ENCODE measurements at regions not wholly inside any gene's neighbourhood (a gene's known extent, or its start where the extent isn't known, plus 50 kb on each side); places are given as distances from the start of the nearest gene placed in this dataset.

DNA sequence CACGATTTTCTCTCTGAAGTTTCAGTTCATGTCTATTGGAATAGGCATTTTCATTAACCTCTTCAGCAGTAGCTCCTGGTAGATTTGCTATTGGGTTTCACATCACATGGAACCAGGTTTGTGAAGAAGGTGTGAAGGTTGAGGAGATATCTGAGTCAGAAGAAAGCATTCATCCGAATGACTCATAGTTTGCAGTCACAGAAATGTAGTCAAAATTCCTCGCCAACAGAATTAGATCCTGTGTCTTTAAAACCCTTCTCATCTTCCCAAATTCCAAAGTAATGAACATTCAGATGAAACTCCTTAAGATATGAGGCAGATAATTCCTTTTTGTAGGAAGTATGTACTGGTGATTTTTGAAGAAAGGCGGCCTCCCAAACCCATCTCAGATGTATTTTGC lies 125.0 kb upstream of the LARGE1 start:
- DNase-seq (ENCODE audit: low read depth in 2 of 2): no peak
- no peak overlapping the region for H2AFZ ChIP-seq (ENCODE audit: low read length)
- H3K79me2 ChIP-seq (ENCODE audit: control insufficient read depth, insufficient read depth, low read length): no peaks in the 10 kb centered on the region
- H3K4me2 ChIP-seq (ENCODE audit: extremely low read depth, insufficient read depth, low read length): no peak overlapping the region
- H3K9me3 ChIP-seq (ENCODE audit: control insufficient read depth, insufficient read depth, low read depth, low read length): no peaks in the 10 kb centered on the region
- TF ChIP-seq, protein P1, sequence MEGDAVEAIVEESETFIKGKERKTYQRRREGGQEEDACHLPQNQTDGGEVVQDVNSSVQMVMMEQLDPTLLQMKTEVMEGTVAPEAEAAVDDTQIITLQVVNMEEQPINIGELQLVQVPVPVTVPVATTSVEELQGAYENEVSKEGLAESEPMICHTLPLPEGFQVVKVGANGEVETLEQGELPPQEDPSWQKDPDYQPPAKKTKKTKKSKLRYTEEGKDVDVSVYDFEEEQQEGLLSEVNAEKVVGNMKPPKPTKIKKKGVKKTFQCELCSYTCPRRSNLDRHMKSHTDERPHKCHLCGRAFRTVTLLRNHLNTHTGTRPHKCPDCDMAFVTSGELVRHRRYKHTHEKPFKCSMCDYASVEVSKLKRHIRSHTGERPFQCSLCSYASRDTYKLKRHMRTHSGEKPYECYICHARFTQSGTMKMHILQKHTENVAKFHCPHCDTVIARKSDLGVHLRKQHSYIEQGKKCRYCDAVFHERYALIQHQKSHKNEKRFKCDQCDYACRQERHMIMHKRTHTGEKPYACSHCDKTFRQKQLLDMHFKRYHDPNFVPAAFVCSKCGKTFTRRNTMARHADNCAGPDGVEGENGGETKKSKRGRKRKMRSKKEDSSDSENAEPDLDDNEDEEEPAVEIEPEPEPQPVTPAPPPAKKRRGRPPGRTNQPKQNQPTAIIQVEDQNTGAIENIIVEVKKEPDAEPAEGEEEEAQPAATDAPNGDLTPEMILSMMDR (conservative IDR thresholded peaks at IDR 0.05 in 1 of 2, IDR thresholded peaks at IDR 0.05 in 1 of 2; ENCODE audit: low read depth in 1 of 2, low read length in 2 of 2): no peak
- no peak for TF ChIP-seq EZH2 (IDR thresholded peaks at IDR 0.05; ENCODE audit: low read length, missing control alignments)
- H3K4me3 ChIP-seq (replicated peaks in 1 of 4; ENCODE audit: control extremely low read depth in 1 of 4, insufficient read depth in 1 of 4, low read depth in 3 of 4, low read length in 4 of 4): no peak overlapping the region
- H3K27ac ChIP-seq (ENCODE audit: insufficient read depth, low read length): no peak overlapping the region
- H4K20me1 ChIP-seq (ENCODE audit: control insufficient read depth, extremely low read depth, insufficient read depth, low read length): no peaks in the 10 kb centered on the region
- no peaks in the 10 kb centered on the region for H3K27me3 ChIP-seq (ENCODE audit: control insufficient read depth, insufficient read depth, low read length)
- no peaks in the 10 kb centered on the region for H3K4me1 ChIP-seq (ENCODE audit: control insufficient read depth, extremely low read depth, insufficient read depth, low read length)
- no peaks in the 10 kb centered on the region for H3K36me3 ChIP-seq (ENCODE audit: control insufficient read depth, insufficient read depth, low read length)
- no peak overlapping the region for H3K9ac ChIP-seq (ENCODE audit: insufficient read depth, low read length)

GRCh38 chr22:34055525-34056200 lies 135.4 kb upstream of the LARGE1 start:
- no peak overlapping the region for H3K4me2 ChIP-seq (ENCODE audit: extremely low read depth, insufficient read depth, low read length)
- no peaks in the 10 kb centered on the region for H3K36me3 ChIP-seq (ENCODE audit: control insufficient read depth, insufficient read depth, low read length)
- no peak for TF ChIP-seq EZH2 (IDR thresholded peaks at IDR 0.05; ENCODE audit: low read length, missing control alignments)
- no peaks in the 10 kb centered on the region for H3K9me3 ChIP-seq (ENCODE audit: control insufficient read depth, insufficient read depth, low read depth, low read length)
- no peaks in the 10 kb centered on the region for H3K79me2 ChIP-seq (ENCODE audit: control insufficient read depth, insufficient read depth, low read length)
- H4K20me1 ChIP-seq (ENCODE audit: control insufficient read depth, extremely low read depth, insufficient read depth, low read length): no peaks in the 10 kb centered on the region
- no peak for DNase-seq (ENCODE audit: low read depth in 2 of 2)
- no peaks in the 10 kb centered on the region for H3K4me1 ChIP-seq (ENCODE audit: control insufficient read depth, extremely low read depth, insufficient read depth, low read length)
- H3K27ac ChIP-seq (ENCODE audit: insufficient read depth, low read length): no peak overlapping the region
- no peak overlapping the region for H3K9ac ChIP-seq (ENCODE audit: insufficient read depth, low read length)
- H3K27me3 ChIP-seq (ENCODE audit: control insufficient read depth, insufficient read depth, low read length): no peaks in the 10 kb centered on the region
- H3K4me3 ChIP-seq (replicated peaks in 1 of 4; ENCODE audit: control extremely low read depth in 1 of 4, insufficient read depth in 1 of 4, low read depth in 3 of 4, low read length in 4 of 4): no peak overlapping the region
- H2AFZ ChIP-seq (ENCODE audit: low read length): no peak overlapping the region

DNA sequence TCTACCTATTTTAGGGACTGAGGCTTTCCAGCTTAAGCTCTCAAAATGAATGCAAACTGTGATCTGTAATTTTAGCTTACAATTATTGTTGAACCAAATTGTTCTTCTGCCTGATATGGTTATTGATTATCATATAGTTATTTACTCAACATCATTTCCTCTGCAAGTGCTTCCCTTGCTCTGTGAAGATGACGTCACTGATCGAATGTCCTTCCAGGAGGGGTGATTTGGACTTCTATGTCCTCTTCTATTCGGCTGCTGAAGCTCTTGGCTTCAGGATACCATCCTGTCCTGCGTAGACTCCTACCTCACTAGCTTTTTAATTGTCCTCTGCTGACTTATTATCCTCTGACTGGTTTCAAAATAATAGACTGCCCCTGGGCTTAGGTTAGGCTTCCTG lies 137.4 kb upstream of the LARGE1 start:
- Histone ChIP-seq H3K9me3 (ENCODE audit: control insufficient read depth, insufficient read depth, low read depth, low read length) (no peaks in the 10 kb centered on the region), H3K79me2 (ENCODE audit: control insufficient read depth, insufficient read depth, low read length) (no peaks in the 10 kb centered on the region)

More for the DNA sequence above, 137.4 kb upstream of the LARGE1 start:
- no peaks in the 10 kb centered on the region for H3K27me3 ChIP-seq (ENCODE audit: control insufficient read depth, insufficient read depth, low read length)
- H3K4me3 ChIP-seq (replicated peaks in 1 of 4; ENCODE audit: control extremely low read depth in 1 of 4, insufficient read depth in 1 of 4, low read depth in 3 of 4, low read length in 4 of 4): no peak overlapping the region
- no peaks in the 10 kb centered on the region for H3K36me3 ChIP-seq (ENCODE audit: control insufficient read depth, insufficient read depth, low read length)
- H3K27ac ChIP-seq (ENCODE audit: insufficient read depth, low read length): no peak overlapping the region
- no peaks in the 10 kb centered on the region for H3K4me1 ChIP-seq (ENCODE audit: control insufficient read depth, extremely low read depth, insufficient read depth, low read length)
- no peak overlapping the region for H3K4me2 ChIP-seq (ENCODE audit: extremely low read depth, insufficient read depth, low read length)
- no peak for DNase-seq (ENCODE audit: low read depth in 2 of 2)
- H4K20me1 ChIP-seq (ENCODE audit: control insufficient read depth, extremely low read depth, insufficient read depth, low read length): no peaks in the 10 kb centered on the region
- TF ChIP-seq EZH2 (IDR thresholded peaks at IDR 0.05; ENCODE audit: low read length, missing control alignments): no peak
- TF ChIP-seq, protein P1 (conservative IDR thresholded peaks at IDR 0.05 in 1 of 2, IDR thresholded peaks at IDR 0.05 in 1 of 2; ENCODE audit: low read depth in 1 of 2, low read length in 2 of 2): no peak
- H3K9ac ChIP-seq (ENCODE audit: insufficient read depth, low read length): no peak overlapping the region
- H2AFZ ChIP-seq (ENCODE audit: low read length): no peak overlapping the region
